IMR-90 (cell line): ENCODE measurements at regions not wholly inside any gene's neighbourhood (a gene's known extent, or its start where the extent isn't known, plus 50 kb on each side); places are given as distances from the start of the nearest gene placed in this dataset.

Experiments
- ATAC-seq: fragments of 200-7000 bp; cut with Tn5 transposase; 2 replicates; pipeline ENCODE4 v1.9.1; 2020; ENCODE audit warnings: low read depth, mild to moderate bottlenecking, moderate library complexity
- BruUV-seq: library from RNA; stranded (reverse); fragments of 400-500 nt; replicated peaks from 2 replicates; lab custom pipeline; 2021; lab: Mats Ljungman, UMichigan
- CTCF ChIA-PET: fragments of 300-600 bp; formaldehyde crosslinking; extraction: SDS; loops from one replicate; lab custom pipeline; 2021; ENCODE audit warnings: antibody characterized with exemption; lab: Yijun Ruan, JAX
- POLR2A ChIA-PET: fragments of 300-600 bp; sonication (Branson Sonifier 250); formaldehyde crosslinking; loops from one replicate; lab custom pipeline; 2022; ENCODE audit warnings: antibody characterized with exemption; ENCODE audit not compliant: unreplicated experiment; lab: Charles Lee
- DNase-seq: peaks from one replicate; pipeline ENCODE4 v3.0.0; 2013
- H2AFZ ChIP-seq: replicated peaks from 2 replicates; pipeline ENCODE3; 2013; ENCODE audit warnings: low read length, mild to moderate bottlenecking; ENCODE audit not compliant: poor library complexity
- H2AK5ac ChIP-seq: 2 replicates; pipeline ENCODE4 v1.6.1; 2013; ENCODE audit warnings: low read depth, low read length, inconsistent platforms
- H2AK9ac ChIP-seq: replicated peaks from 2 replicates; pipeline ENCODE3; 2013; ENCODE audit warnings: mild to moderate bottlenecking, low read depth, low read length, moderate library complexity; ENCODE audit not compliant: poor library complexity
- H2BK120ac ChIP-seq: 2 replicates; pipeline ENCODE4 v1.6.1; 2013; ENCODE audit warnings: low read depth, low read length, inconsistent platforms
- H2BK15ac ChIP-seq: 3 replicates; pipeline ENCODE4 v1.6.1; 2013; ENCODE audit warnings: low read depth, low read length, inconsistent platforms
- H2BK20ac ChIP-seq: 2 replicates; pipeline ENCODE4 v1.6.1; 2013; ENCODE audit warnings: low read depth, mild to moderate bottlenecking, inconsistent platforms, low read length, moderate library complexity
- H2BK5ac ChIP-seq: 2 replicates; pipeline ENCODE4 v1.6.1; 2013; ENCODE audit warnings: mild to moderate bottlenecking, low read depth, low read length, inconsistent platforms; ENCODE audit not compliant: poor library complexity, severe bottlenecking
- H3K14ac ChIP-seq: replicated peaks from 2 replicates; pipeline ENCODE4 v1.6.1; 2013; ENCODE audit warnings: low read depth, low read length, inconsistent platforms
- H3K18ac ChIP-seq: 2 replicates; pipeline ENCODE4 v1.6.1; 2013; ENCODE audit warnings: low read depth, low read length, control low read depth
- H3K23ac ChIP-seq: 2 replicates; pipeline ENCODE4 v1.6.1; 2013; ENCODE audit warnings: low read depth, low read length, inconsistent platforms
- H3K27ac ChIP-seq: 2 replicates; pipeline ENCODE4 v1.5.1; 2013; ENCODE audit warnings: mild to moderate bottlenecking, control low read depth, low read length; ENCODE audit not compliant: insufficient read depth
- H3K27me3 ChIP-seq: 2 replicates; pipeline ENCODE4 v1.6.1; 2013; ENCODE audit warnings: low read length; ENCODE audit not compliant: control insufficient read depth, insufficient read depth
- H3K36me3 ChIP-seq: 2 replicates; pipeline ENCODE4 v1.6.1; 2013; ENCODE audit warnings: low read length, mixed read lengths; ENCODE audit not compliant: control insufficient read depth, insufficient read depth
- H3K4ac ChIP-seq: 2 replicates; pipeline ENCODE4 v1.6.1; 2013; ENCODE audit warnings: low read depth, low read length, inconsistent platforms
- H3K4me1 ChIP-seq: 2 replicates; pipeline ENCODE4 v1.6.1; 2013; ENCODE audit warnings: low read length, mixed read lengths; ENCODE audit not compliant: control insufficient read depth, insufficient read depth
- H3K4me2 ChIP-seq: 2 replicates; pipeline ENCODE4 v1.6.1; 2013; ENCODE audit warnings: low read depth, mild to moderate bottlenecking, control low read depth, low read length, moderate library complexity
- H3K4me3 ChIP-seq: 2 replicates; pipeline ENCODE4 v1.5.1; 2013; ENCODE audit warnings: low read depth, mild to moderate bottlenecking, control low read depth, low read length, moderate library complexity; ENCODE audit not compliant: insufficient read depth
- H3K56ac ChIP-seq: 2 replicates; pipeline ENCODE4 v1.6.1; 2013; ENCODE audit warnings: low read length, inconsistent platforms; ENCODE audit not compliant: insufficient read depth; ENCODE audit errors: extremely low read depth
- H3K79me1 ChIP-seq, 2 experiments: 2 replicates each; pipeline ENCODE4 v1.6.1; 2013; ENCODE audit warnings: low read length in 2 of 2, inconsistent platforms in 1 of 2, low read depth in 1 of 2
- H3K9ac ChIP-seq: 2 replicates; pipeline ENCODE4 v1.6.1; 2013; ENCODE audit warnings: low read depth, low read length, control low read depth
- H3K9me1 ChIP-seq: 2 replicates; pipeline ENCODE4 v1.6.1; 2013; ENCODE audit warnings: low read length, inconsistent platforms; ENCODE audit not compliant: insufficient read depth
- H3K9me3 ChIP-seq: 2 replicates; pipeline ENCODE4 v1.6.1; 2013; ENCODE audit warnings: low read length; ENCODE audit not compliant: control insufficient read depth, insufficient read depth
- H4K20me1 ChIP-seq: 2 replicates; pipeline ENCODE4 v1.6.1; 2013; ENCODE audit warnings: low read length, inconsistent platforms; ENCODE audit not compliant: insufficient read depth
- H4K5ac ChIP-seq: 2 replicates; pipeline ENCODE4 v1.6.1; 2013; ENCODE audit warnings: mild to moderate bottlenecking, low read depth, low read length, control low read depth
- H4K8ac ChIP-seq, 2 experiments: 2 replicates each; pipeline ENCODE4 v1.6.1; 2013; ENCODE audit warnings: low read depth in 2 of 2, low read length in 2 of 2, control low read depth in 1 of 2, inconsistent platforms in 1 of 2
- H4K91ac ChIP-seq: 2 replicates; pipeline ENCODE4 v1.6.1; 2013; ENCODE audit warnings: low read depth, low read length, inconsistent platforms; ENCODE audit not compliant: insufficient read depth
- CTCF ChIP-seq: conservative IDR thresholded peaks from 2 replicates; pipeline ENCODE4 v1.5.1; 2012; ENCODE audit warnings: mild to moderate bottlenecking, low read depth, low read length, improper control_type of control experiment
- POLR2A ChIP-seq: IDR thresholded peaks from 2 replicates; pipeline ENCODE4 v1.6.1; 2012; ENCODE audit warnings: mild to moderate bottlenecking, low read depth, low read length
- WGBS, 2 experiments: methylation state at CpG; one replicate each; pipeline versions ENCODE4 v1.1.5 to v1.1.7; 2013; ENCODE audit warnings: missing lambda C conversion rate in 2 of 2; ENCODE audit not compliant: insufficient read length in 1 of 2; ENCODE audit errors: extremely low coverage in 2 of 2; 5-methylcytosine and 5-hydroxymethylcytosine counted together
- dilution Hi-C: fragments of 300-500 bp; cut with HindIII; formaldehyde crosslinking; loops from one replicate; pipeline ENCODE4 v1.14.3; 2018; ENCODE audit warnings: low sequenced_read_pairs; ENCODE audit not compliant: unreplicated experiment
- in situ Hi-C: fragments of 300-500 bp; cut with MboI; formaldehyde crosslinking; loops from 3 replicates; pipeline ENCODE4 v1.14.3; 2019; ENCODE audit warnings: low sequenced_read_pairs, inconsistent platforms, mixed read lengths
- intact Hi-C: fragments of 100-400 bp; cut with micrococcal nuclease; formaldehyde crosslinking; loops from 2 replicates; pipeline ENCODE4 v1.10.0; 2022

- H3K4me1 ChIP-seq = no peaks in the 10 kb centered on the region
- no peaks in the 10 kb centered on the region for H3K27me3 ChIP-seq
- H2BK120ac ChIP-seq = no peak overlapping the region
- H2AK9ac ChIP-seq = no peak overlapping the region
- H2BK5ac ChIP-seq = no peak overlapping the region
- no peak overlapping the region for H2BK15ac ChIP-seq
- H2AK5ac ChIP-seq = no peak overlapping the region
- H3K27ac ChIP-seq = no peak overlapping the region
- TF ChIP-seq CTCF = no peak
- TF ChIP-seq POLR2A = no peak
- no peak overlapping the region for H2AFZ ChIP-seq
- no peak overlapping the region for H4K91ac ChIP-seq
- no peak overlapping the region for H3K4me2 ChIP-seq
- no peak overlapping the region for H3K14ac ChIP-seq
- H3K9ac ChIP-seq = no peak overlapping the region
- BruUV-seq = no TSS peak
- no peak overlapping the region for H2BK20ac ChIP-seq
- no peaks in the 10 kb centered on the region for H3K79me1 ChIP-seq
- no CpG with 5 or more reads among the region's 2 CpGs for WGBS, 2 experiments
- H4K5ac ChIP-seq = no peak overlapping the region
- H3K9me1 ChIP-seq = no peaks in the 10 kb centered on the region
- no peak overlapping the region for H3K56ac ChIP-seq
- ATAC-seq (no peak), DNase-seq (no peak)
- in situ Hi-C loops = no loop called here
- H3K23ac ChIP-seq = no peak overlapping the region
- H3K9me3 ChIP-seq = peaks cover 4% of the 10 kb centered on the region; the same call in 1 of the 2 replicates
- dilution Hi-C loops = no loop called here
- H4K8ac ChIP-seq = no peak overlapping the region
- H3K36me3 ChIP-seq = no peaks in the 10 kb centered on the region
- no peaks in the 10 kb centered on the region for H4K20me1 ChIP-seq
- H3K18ac ChIP-seq = no peak overlapping the region
- intact Hi-C loops = no loop called here
- H3K4me3 ChIP-seq = no peak overlapping the region
- CTCF ChIA-PET = no interaction called here
- POLR2A ChIA-PET = no interaction called here
- no peak overlapping the region for H3K4ac ChIP-seq
Measured at GRCh38 chr13:69283837-69284236, 823.8 kb upstream of the ATXN8OS start.
